ENCODE measurements at regions not wholly inside any gene's neighbourhood (a gene's known extent, or its start where the extent isn't known, plus 50 kb on each side); places are given as distances from the start of the nearest gene placed in this dataset.

GRCh38 chr21:27143476-27143875 lies 176.6 kb upstream of the ADAMTS5 start:
- no peak overlapping the region for H3K27ac Mint-ChIP-seq
- no peaks in the 10 kb centered on the region for H3K4me1 Mint-ChIP-seq
- DNase-seq (ENCODE audit: low spot score in 2 of 2) (no peak), ATAC-seq (no peak)
- H3K4me3 Mint-ChIP-seq: no peak overlapping the region
- no peaks in the 10 kb centered on the region for H3K36me3 Mint-ChIP-seq
- peaks cover 7% of the 10 kb centered on the region for H3K9me3 Mint-ChIP-seq

- Mint-ChIP-seq H3K4me3 (no peak overlapping the region), H3K9me3 (peaks cover 3% of the 10 kb centered on the region), H3K27ac (no peak overlapping the region), H3K4me1 (no peaks in the 10 kb centered on the region), H3K36me3 (no peaks in the 10 kb centered on the region)
- DNase-seq (ENCODE audit: low spot score in 2 of 2) (no peak), ATAC-seq (no peak)
These were observed 172.6 kb upstream of the ADAMTS5 start for GRCh38 chr21:27139526-27139925.

- Mint-ChIP-seq H3K27ac (no peak overlapping the region), H3K9me3 (peaks cover 6% of the 10 kb centered on the region), H3K4me3 (no peak overlapping the region), H3K36me3 (no peaks in the 10 kb centered on the region), H3K4me1 (no peaks in the 10 kb centered on the region)
- ATAC-seq: no peak
- DNase-seq (ENCODE audit: low spot score in 2 of 2): no peak
These were observed 167.6 kb upstream of the ADAMTS5 start for GRCh38 chr21:27134516-27134915.

- DNase-seq (ENCODE audit: low spot score in 2 of 2) (no peak), ATAC-seq (no peak)
- Mint-ChIP-seq H3K4me1 (no peaks in the 10 kb centered on the region), H3K4me3 (no peak overlapping the region), H3K27ac (no peak overlapping the region), H3K9me3 (peaks cover 6% of the 10 kb centered on the region), H3K36me3 (no peaks in the 10 kb centered on the region)
These were observed 165.4 kb upstream of the ADAMTS5 start for GRCh38 chr21:27132266-27132665.

- no peaks in the 10 kb centered on the region for H3K4me1 Mint-ChIP-seq
These were observed 163.3 kb upstream of the ADAMTS5 start for GRCh38 chr21:27130154-27130553.

GRCh38 chr21:27129694-27130093 lies 162.8 kb upstream of the ADAMTS5 start:
- H3K9me3 Mint-ChIP-seq: peaks cover 6% of the 10 kb centered on the region
- H3K4me1 Mint-ChIP-seq: no peaks in the 10 kb centered on the region
- no peaks in the 10 kb centered on the region for H3K36me3 Mint-ChIP-seq
- no peak for DNase-seq (ENCODE audit: low spot score in 2 of 2)
- no peak overlapping the region for H3K4me3 Mint-ChIP-seq
- ATAC-seq: no peak
- H3K27ac Mint-ChIP-seq: no peak overlapping the region

More at GRCh38 chr21:27130154-27130553, 163.3 kb upstream of the ADAMTS5 start:
- no peak overlapping the region for H3K4me3 Mint-ChIP-seq
- peaks cover 6% of the 10 kb centered on the region for H3K9me3 Mint-ChIP-seq
- DNase-seq (ENCODE audit: low spot score in 2 of 2) (no peak), ATAC-seq (no peak)
- H3K36me3 Mint-ChIP-seq: no peaks in the 10 kb centered on the region
- H3K27ac Mint-ChIP-seq: no peak overlapping the region

GRCh38 chr21:27129215-27129614 lies 162.3 kb upstream of the ADAMTS5 start:
- H3K4me1 Mint-ChIP-seq: no peaks in the 10 kb centered on the region
- H3K4me3 Mint-ChIP-seq: no peak overlapping the region
- DNase-seq (ENCODE audit: low spot score in 2 of 2) (no peak), ATAC-seq (no peak)
- no peak overlapping the region for H3K27ac Mint-ChIP-seq
- peaks cover 6% of the 10 kb centered on the region for H3K9me3 Mint-ChIP-seq
- H3K36me3 Mint-ChIP-seq: no peaks in the 10 kb centered on the region

- ATAC-seq (no peak), DNase-seq (ENCODE audit: low spot score in 2 of 2) (no peak)
- H3K9me3 Mint-ChIP-seq: no peaks in the 10 kb centered on the region
- no peaks in the 10 kb centered on the region for H3K36me3 Mint-ChIP-seq
- H3K4me3 Mint-ChIP-seq: no peak overlapping the region
- no peaks in the 10 kb centered on the region for H3K4me1 Mint-ChIP-seq
- H3K27ac Mint-ChIP-seq: no peak overlapping the region
These were observed 159.3 kb upstream of the ADAMTS5 start for GRCh38 chr21:27126140-27126539.

GRCh38 chr21:27122686-27123085 lies 155.8 kb upstream of the ADAMTS5 start:
- peaks cover 2% of the 10 kb centered on the region for H3K9me3 Mint-ChIP-seq
- H3K4me3 Mint-ChIP-seq: no peak overlapping the region
- no peak overlapping the region for H3K27ac Mint-ChIP-seq
- no peaks in the 10 kb centered on the region for H3K4me1 Mint-ChIP-seq
- no peaks in the 10 kb centered on the region for H3K36me3 Mint-ChIP-seq
- ATAC-seq (no peak), DNase-seq (ENCODE audit: low spot score in 2 of 2) (no peak)

- no peak for ATAC-seq
- no peak overlapping the region for H3K4me3 Mint-ChIP-seq
- DNase-seq (ENCODE audit: low spot score in 2 of 2): no peak
- H3K9me3 Mint-ChIP-seq: peaks cover 9% of the 10 kb centered on the region
- H3K36me3 Mint-ChIP-seq: no peaks in the 10 kb centered on the region
- H3K4me1 Mint-ChIP-seq: no peaks in the 10 kb centered on the region
- H3K27ac Mint-ChIP-seq: no peak overlapping the region
These were observed 147.2 kb upstream of the ADAMTS5 start for GRCh38 chr21:27114111-27114510.

- Mint-ChIP-seq H3K27ac (no peak overlapping the region), H3K4me1 (no peaks in the 10 kb centered on the region), H3K4me3 (no peak overlapping the region), H3K36me3 (no peaks in the 10 kb centered on the region), H3K9me3 (peaks cover 9% of the 10 kb centered on the region)
- ATAC-seq (no peak), DNase-seq (ENCODE audit: low spot score in 2 of 2) (no peak)
These were observed 145.3 kb upstream of the ADAMTS5 start for GRCh38 chr21:27112186-27112585.

GRCh38 chr21:27110956-27111355 lies 144.1 kb upstream of the ADAMTS5 start:
- H3K4me3 Mint-ChIP-seq: no peak overlapping the region
- H3K9me3 Mint-ChIP-seq: peaks cover 6% of the 10 kb centered on the region
- no peak for DNase-seq (ENCODE audit: low spot score in 2 of 2)
- no peak for ATAC-seq
- H3K27ac Mint-ChIP-seq: no peak overlapping the region
- H3K36me3 Mint-ChIP-seq: no peaks in the 10 kb centered on the region
- no peaks in the 10 kb centered on the region for H3K4me1 Mint-ChIP-seq

- no peak overlapping the region for H3K4me3 Mint-ChIP-seq
- ATAC-seq (no peak), DNase-seq (ENCODE audit: low spot score in 2 of 2) (no peak)
- no peaks in the 10 kb centered on the region for H3K36me3 Mint-ChIP-seq
- no peaks in the 10 kb centered on the region for H3K4me1 Mint-ChIP-seq
- H3K9me3 Mint-ChIP-seq: peaks cover 11% of the 10 kb centered on the region
- no peak overlapping the region for H3K27ac Mint-ChIP-seq
These were observed 141.8 kb upstream of the ADAMTS5 start for GRCh38 chr21:27108701-27109100.

- no peak for ATAC-seq
- Mint-ChIP-seq H3K4me3 (no peak overlapping the region), H3K9me3 (peaks cover 11% of the 10 kb centered on the region), H3K27ac (no peak overlapping the region), H3K4me1 (no peaks in the 10 kb centered on the region), H3K36me3 (no peaks in the 10 kb centered on the region)
- no peak for DNase-seq (ENCODE audit: low spot score in 2 of 2)
These were observed 141.3 kb upstream of the ADAMTS5 start for GRCh38 chr21:27108228-27108627.

GRCh38 chr21:27104846-27105431 lies 138.1 kb upstream of the ADAMTS5 start:
- DNase-seq (ENCODE audit: low spot score in 2 of 2) (no peak), ATAC-seq (no peak)
- H3K4me3 Mint-ChIP-seq: no peak overlapping the region

GRCh38 chr21:27103768-27104167 lies 136.9 kb upstream of the ADAMTS5 start:
- Mint-ChIP-seq H3K4me3 (no peak overlapping the region), H3K4me1 (no peaks in the 10 kb centered on the region), H3K36me3 (no peaks in the 10 kb centered on the region), H3K9me3 (peaks cover 13% of the 10 kb centered on the region), H3K27ac (no peak overlapping the region)
- DNase-seq (ENCODE audit: low spot score in 2 of 2): no peak
- no peak for ATAC-seq

More at GRCh38 chr21:27104846-27105431, 138.1 kb upstream of the ADAMTS5 start:
- H3K27ac Mint-ChIP-seq: no peak overlapping the region
- peaks cover 16% of the 10 kb centered on the region for H3K9me3 Mint-ChIP-seq
- H3K36me3 Mint-ChIP-seq: no peaks in the 10 kb centered on the region
- no peaks in the 10 kb centered on the region for H3K4me1 Mint-ChIP-seq

GRCh38 chr21:27101523-27101922 lies 134.6 kb upstream of the ADAMTS5 start:
- Mint-ChIP-seq H3K27ac (no peak overlapping the region), H3K36me3 (no peaks in the 10 kb centered on the region), H3K9me3 (peaks cover 23% of the 10 kb centered on the region), H3K4me3 (no peak overlapping the region), H3K4me1 (no peaks in the 10 kb centered on the region)
- DNase-seq (ENCODE audit: low spot score in 2 of 2) (no peak), ATAC-seq (no peak)
